Astrocyte (in vitro differentiated cells and primary cell): ENCODE measurements at regions not wholly inside any gene's neighbourhood (a gene's known extent, or its start where the extent isn't known, plus 50 kb on each side); places are given as distances from the start of the nearest gene placed in this dataset.

Source experiments
- DNase-seq: peaks from one replicate; pipeline ENCODE4 v3.0.0-alpha.2; 2010; ENCODE audit warnings: low read depth
- FAIRE-seq: peaks from 2 replicates; lab custom pipeline; 2011; peaks lifted over from hg19 to GRCh38; lab: Jason Lieb, UNC
- H2AFZ ChIP-seq: 2 replicates; pipeline ENCODE4 v1.6.0; 2012; ENCODE audit warnings: low read depth, low read length, inconsistent platforms
- H3K27ac ChIP-seq: 2 replicates; pipeline ENCODE4 v1.5.1; 2011; ENCODE audit warnings: low read depth, low read length, inconsistent platforms
- H3K27me3 ChIP-seq: 2 replicates; pipeline ENCODE4 v1.6.0; 2011; ENCODE audit warnings: low read length, inconsistent platforms; ENCODE audit not compliant: insufficient read depth
- H3K36me3 ChIP-seq: 2 replicates; pipeline ENCODE4 v1.5.1; 2011; ENCODE audit warnings: low read length, inconsistent platforms; ENCODE audit not compliant: insufficient read depth
- H3K4me1 ChIP-seq: 2 replicates; pipeline ENCODE4 v1.5.1; 2011; ENCODE audit warnings: low read length, inconsistent platforms; ENCODE audit not compliant: insufficient read depth
- H3K4me2 ChIP-seq: 2 replicates; pipeline ENCODE4 v1.6.0; 2012; ENCODE audit warnings: low read length, inconsistent platforms
- H3K4me3 ChIP-seq: 2 replicates; pipeline ENCODE4 v1.5.1; 2011; ENCODE audit warnings: low read depth, mild to moderate bottlenecking, low read length, inconsistent platforms; ENCODE audit not compliant: insufficient read depth
- H3K79me2 ChIP-seq: 2 replicates; pipeline ENCODE4 v1.6.0; 2012; ENCODE audit warnings: mild to moderate bottlenecking, low read length, inconsistent platforms; ENCODE audit not compliant: insufficient read depth
- H3K9ac ChIP-seq: 2 replicates; pipeline ENCODE4 v1.6.0; 2012; ENCODE audit warnings: mild to moderate bottlenecking, low read length, inconsistent platforms
- H3K9me3 ChIP-seq: 2 replicates; pipeline ENCODE4 v1.5.1; 2012; ENCODE audit warnings: low read depth, mild to moderate bottlenecking, low read length, inconsistent platforms; ENCODE audit not compliant: insufficient read depth
- H4K20me1 ChIP-seq: 2 replicates; pipeline ENCODE4 v1.6.0; 2012; ENCODE audit warnings: low read length, inconsistent platforms; ENCODE audit not compliant: insufficient read depth
- H3K27ac Mint-ChIP-seq: one replicate; pipeline ENCODE4 v1.8.0; 2021; ENCODE audit warnings: mild to moderate bottlenecking, mixed read lengths; ENCODE audit not compliant: unreplicated experiment
- H3K27me3 Mint-ChIP-seq: one replicate; pipeline ENCODE4 v1.8.0; 2021; ENCODE audit warnings: low read depth, mixed read lengths; ENCODE audit not compliant: unreplicated experiment
- H3K36me3 Mint-ChIP-seq: one replicate; pipeline ENCODE4 v1.8.0; 2021; ENCODE audit warnings: low read depth, mixed read lengths; ENCODE audit not compliant: unreplicated experiment
- H3K4me1 Mint-ChIP-seq: one replicate; pipeline ENCODE4 v1.8.0; 2021; ENCODE audit warnings: low read depth, mixed read lengths; ENCODE audit not compliant: unreplicated experiment
- H3K4me3 Mint-ChIP-seq: one replicate; pipeline ENCODE4 v1.8.0; 2021; ENCODE audit warnings: mild to moderate bottlenecking, moderate library complexity, mixed read lengths; ENCODE audit not compliant: unreplicated experiment
- H3K9me3 Mint-ChIP-seq: one replicate; pipeline ENCODE4 v1.8.0; 2021; ENCODE audit warnings: mild to moderate bottlenecking, mixed read lengths; ENCODE audit not compliant: unreplicated experiment
- CTCF ChIP-seq: IDR thresholded peaks from 2 replicates; pipeline ENCODE4 v1.5.1; 2011; ENCODE audit warnings: low read depth, mild to moderate bottlenecking, inconsistent platforms, low read length, moderate library complexity; ENCODE audit not compliant: insufficient read depth
- EZH2 ChIP-seq: IDR thresholded peaks from 2 replicates; pipeline ENCODE4 v1.6.1; 2012; ENCODE audit warnings: mild to moderate bottlenecking, low read length, inconsistent platforms; ENCODE audit not compliant: insufficient read depth

GRCh38 chr10:117619707-117620405 is 77.3 kb downstream of the EMX2 start:
- no peak overlapping the region for H3K4me3 ChIP-seq
- no peak overlapping the region for H3K4me3 Mint-ChIP-seq
- no peaks in the 10 kb centered on the region for H3K36me3 ChIP-seq
- no peak overlapping the region for H3K27ac ChIP-seq
- DNase-seq, result no peak
- H3K4me2 ChIP-seq, result no peak overlapping the region
- H3K9ac ChIP-seq, result no peak overlapping the region
- no peaks in the 10 kb centered on the region for H3K36me3 Mint-ChIP-seq
- TF ChIP-seq CTCF (no peak), EZH2 (no peak)
- no peaks in the 10 kb centered on the region for H3K9me3 Mint-ChIP-seq
- no peaks in the 10 kb centered on the region for H3K4me1 ChIP-seq
- H3K27ac Mint-ChIP-seq, result no peak overlapping the region
- H3K27me3 ChIP-seq, result no peaks in the 10 kb centered on the region
- H3K9me3 ChIP-seq, result no peaks in the 10 kb centered on the region
- H2AFZ ChIP-seq, result no peak overlapping the region
- H3K79me2 ChIP-seq, result no peaks in the 10 kb centered on the region
- no peaks in the 10 kb centered on the region for H4K20me1 ChIP-seq
- H3K27me3 Mint-ChIP-seq, result peaks cover 50% of the 10 kb centered on the region
- FAIRE-seq, result no peak
- H3K4me1 Mint-ChIP-seq, result peaks cover 2% of the 10 kb centered on the region

- Histone ChIP-seq H2AFZ (no peak overlapping the region), H3K4me2 (no peak overlapping the region), H3K27me3 (no peaks in the 10 kb centered on the region), H3K4me3 (no peak overlapping the region), H3K4me1 (no peaks in the 10 kb centered on the region), H3K36me3 (no peaks in the 10 kb centered on the region), H4K20me1 (no peaks in the 10 kb centered on the region), H3K9ac (no peak overlapping the region), H3K79me2 (no peaks in the 10 kb centered on the region), H3K27ac (no peak overlapping the region), H3K9me3 (no peaks in the 10 kb centered on the region)
- Mint-ChIP-seq H3K4me1 (no peaks in the 10 kb centered on the region), H3K9me3 (peaks cover 5% of the 10 kb centered on the region), H3K4me3 (no peak overlapping the region), H3K27me3 (peaks cover 50% of the 10 kb centered on the region), H3K36me3 (no peaks in the 10 kb centered on the region), H3K27ac (no peak overlapping the region)
- no peak for TF ChIP-seq CTCF
- no peak for TF ChIP-seq EZH2
- DNase-seq, result no peak
- no peak for FAIRE-seq
These were observed 78.7 kb downstream of the EMX2 start for GRCh38 chr10:117621196-117621595.

- H3K4me2 ChIP-seq, result no peak overlapping the region
- Mint-ChIP-seq H3K9me3 (peaks cover 5% of the 10 kb centered on the region), H3K27me3 (peaks cover 46% of the 10 kb centered on the region), H3K27ac (no peak overlapping the region), H3K4me3 (no peak overlapping the region), H3K36me3 (no peaks in the 10 kb centered on the region), H3K4me1 (no peaks in the 10 kb centered on the region)
- no peak overlapping the region for H3K9ac ChIP-seq
- DNase-seq (no peak), FAIRE-seq (no peak)
- no peak overlapping the region for H2AFZ ChIP-seq
- no peaks in the 10 kb centered on the region for H3K36me3 ChIP-seq
- H3K27me3 ChIP-seq, result no peaks in the 10 kb centered on the region
- H3K9me3 ChIP-seq, result no peaks in the 10 kb centered on the region
- no peaks in the 10 kb centered on the region for H4K20me1 ChIP-seq
- H3K79me2 ChIP-seq, result no peaks in the 10 kb centered on the region
- TF ChIP-seq EZH2 (no peak), CTCF (no peak)
- H3K27ac ChIP-seq, result no peak overlapping the region
- no peaks in the 10 kb centered on the region for H3K4me1 ChIP-seq
- no peak overlapping the region for H3K4me3 ChIP-seq
These were observed 79.4 kb downstream of the EMX2 start for GRCh38 chr10:117621795-117622420.
